HEK293T (cell line): ENCODE measurements at regions not wholly inside any gene's neighbourhood (a gene's known extent, or its start where the extent isn't known, plus 50 kb on each side); places are given as distances from the start of the nearest gene placed in this dataset.

Experiments used
- ELF4 ChIP-seq: fragments of 450-650 bp; IDR thresholded peaks from 2 replicates; pipeline ENCODE4 v1.6.1; 2017; ENCODE audit warnings: antibody characterized with exemption
- SUZ12 ChIP-seq: fragments of 450-650 bp; IDR thresholded peaks from 2 replicates; pipeline ENCODE4 v1.6.1; 2016; ENCODE audit warnings: mild to moderate bottlenecking

DNA sequence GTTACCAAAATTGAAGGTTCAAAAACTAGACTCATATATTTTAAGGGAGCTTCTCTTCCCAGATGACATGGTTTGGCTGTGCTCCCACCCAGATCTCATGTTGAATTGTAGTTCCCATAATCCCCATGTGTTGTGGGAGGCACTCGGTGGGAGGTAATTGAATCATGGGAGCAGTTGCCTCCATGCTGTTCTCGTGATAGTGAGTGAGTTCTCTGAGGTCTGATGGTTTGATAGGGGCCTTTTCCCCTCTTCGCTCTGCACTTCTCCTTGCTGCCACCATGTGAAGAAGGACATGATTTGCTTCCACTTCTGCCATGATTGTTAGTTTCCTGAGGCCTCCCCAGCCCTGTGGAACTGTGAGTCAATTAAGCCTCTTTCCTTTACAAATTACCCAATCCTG is 140.1 kb downstream of the MAIP1 start:
- TF ChIP-seq ELF4 = no peak
- no peak for TF ChIP-seq SUZ12
